ENCODE measurements at regions not wholly inside any gene's neighbourhood (a gene's known extent, or its start where the extent isn't known, plus 50 kb on each side); places are given as distances from the start of the nearest gene placed in this dataset.
"Not testable (repeated sequence)": the region's sequence is repeated elsewhere in the genome, so short reads cannot be mapped to it uniquely, and the experiment has no call there.

GRCh38 chr18:9007700-9008099 lies 94.8 kb upstream of the NDUFV2 start:
- TF ChIP-seq CREB5 (CRISPR knock-in tag; IDR thresholded peaks at IDR 0.05; ENCODE audit: low read depth); PATZ1 (CRISPR knock-in tag; IDR thresholded peaks at IDR 0.05; ENCODE audit: borderline replicate concordance); CSRNP3 (CRISPR knock-in tag; IDR thresholded peaks at IDR 0.05); SNAI2 (CRISPR knock-in tag; IDR thresholded peaks at IDR 0.05); POU6F1 (CRISPR knock-in tag; IDR thresholded peaks at IDR 0.05; ENCODE audit: borderline replicate concordance, low read depth); RARB (CRISPR knock-in tag; IDR thresholded peaks at IDR 0.05); TCF4 (CRISPR knock-in tag; IDR thresholded peaks at IDR 0.05; ENCODE audit: borderline replicate concordance); CSDC2 (CRISPR knock-in tag; IDR thresholded peaks at IDR 0.05); ZFP30 (CRISPR knock-in tag; IDR thresholded peaks at IDR 0.05); ZNF565 (CRISPR knock-in tag; conservative IDR thresholded peaks at IDR 0.05; ENCODE audit: low read depth); ARNTL (CRISPR knock-in tag; IDR thresholded peaks at IDR 0.05; ENCODE audit: borderline replicate concordance, low read depth): not testable (repeated sequence)

Measured in SK-N-SH treated with all-trans-retinoic acid at 6 μM for 48 hours (cell line).